OCI-LY3 (cell line): ENCODE measurements at regions not wholly inside any gene's neighbourhood (a gene's known extent, or its start where the extent isn't known, plus 50 kb on each side); places are given as distances from the start of the nearest gene placed in this dataset.

ENCODE experiments used
- EZH2phosphoT487 ChIP-seq: fragments of 200-600 bp; shearing (Covaris generic); IDR thresholded peaks from 2 replicates; pipeline ENCODE4 v1.6.1; 2018; ENCODE audit warnings: antibody characterized with exemption, mixed run types, low read depth
- TF ChIP-seq, protein P1 (sequence below): fragments of 200-600, 300-600 bp; sonication (generic); IDR thresholded peaks from 2 replicates; pipeline ENCODE4 v1.5.1; 2014; ENCODE audit warnings: antibody characterized with exemption, low read length, low read depth

- TF ChIP-seq, protein P1, sequence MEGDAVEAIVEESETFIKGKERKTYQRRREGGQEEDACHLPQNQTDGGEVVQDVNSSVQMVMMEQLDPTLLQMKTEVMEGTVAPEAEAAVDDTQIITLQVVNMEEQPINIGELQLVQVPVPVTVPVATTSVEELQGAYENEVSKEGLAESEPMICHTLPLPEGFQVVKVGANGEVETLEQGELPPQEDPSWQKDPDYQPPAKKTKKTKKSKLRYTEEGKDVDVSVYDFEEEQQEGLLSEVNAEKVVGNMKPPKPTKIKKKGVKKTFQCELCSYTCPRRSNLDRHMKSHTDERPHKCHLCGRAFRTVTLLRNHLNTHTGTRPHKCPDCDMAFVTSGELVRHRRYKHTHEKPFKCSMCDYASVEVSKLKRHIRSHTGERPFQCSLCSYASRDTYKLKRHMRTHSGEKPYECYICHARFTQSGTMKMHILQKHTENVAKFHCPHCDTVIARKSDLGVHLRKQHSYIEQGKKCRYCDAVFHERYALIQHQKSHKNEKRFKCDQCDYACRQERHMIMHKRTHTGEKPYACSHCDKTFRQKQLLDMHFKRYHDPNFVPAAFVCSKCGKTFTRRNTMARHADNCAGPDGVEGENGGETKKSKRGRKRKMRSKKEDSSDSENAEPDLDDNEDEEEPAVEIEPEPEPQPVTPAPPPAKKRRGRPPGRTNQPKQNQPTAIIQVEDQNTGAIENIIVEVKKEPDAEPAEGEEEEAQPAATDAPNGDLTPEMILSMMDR = no peak
- no peak for TF ChIP-seq EZH2phosphoT487
Observed at GRCh38 chr16:63682844-63683243, 1439.0 kb downstream of the CDH11 start.
